Peyer's patch (tissue), 4 donors: ENCODE measurements at regions not wholly inside any gene's neighbourhood (a gene's known extent, or its start where the extent isn't known, plus 50 kb on each side); places are given as distances from the start of the nearest gene placed in this dataset.

Experiments
- DNase-seq, 3 donors: peaks; one replicate each; pipeline ENCODE4 v3.0.0-alpha.2; 2017 to 2019
- H3K27ac ChIP-seq, 4 donors: fragments of 200-600 bp; sonication (generic); one replicate each; pipeline ENCODE4 v1.5.1; 2016 to 2019
- H3K27me3 ChIP-seq, 2 donors: fragments of 200-600 bp; sonication (generic); one replicate each; pipeline ENCODE4 v1.5.1; 2019
- H3K36me3 ChIP-seq, 3 donors: fragments of 200-600 bp; sonication (generic); one replicate each; pipeline ENCODE4 v1.5.1; 2016 to 2019
- H3K4me1 ChIP-seq, 4 donors: fragments of 200-600 bp; sonication (generic); one replicate each; pipeline ENCODE4 v1.5.1; 2016 to 2019
- H3K4me3 ChIP-seq, 4 donors: fragments of 200-600 bp; sonication (generic); 1 replicate in 3 of 4; 2 replicates in 1 of 4; pipeline ENCODE4 v1.5.1; 2016 to 2019; ENCODE audit warnings: mild to moderate bottlenecking in 1 of 4
- H3K9me3 ChIP-seq, 4 donors: fragments of 200-600 bp; sonication (generic); one replicate each; pipeline ENCODE4 v1.5.1; 2016 to 2019; ENCODE audit warnings: mild to moderate bottlenecking in 1 of 4
- CTCF ChIP-seq, 6 experiments: fragments of 450-650 bp in 4 of 6; fragments of 200-600 bp in 2 of 6; sonication (generic) in 1 of 6; IDR thresholded peaks; one replicate each; pipeline ENCODE4 v1.5.1; 2017 to 2019; ENCODE audit warnings: antibody characterized with exemption in 6 of 6, mild to moderate bottlenecking in 3 of 6, moderate library complexity in 1 of 6
- POLR2A ChIP-seq, 2 donors: fragments of 450-650 bp; IDR thresholded peaks; one replicate each; pipeline ENCODE4 v1.5.1; 2017; ENCODE audit warnings: antibody characterized with exemption in 2 of 2, mild to moderate bottlenecking in 2 of 2, moderate library complexity in 2 of 2

DNA sequence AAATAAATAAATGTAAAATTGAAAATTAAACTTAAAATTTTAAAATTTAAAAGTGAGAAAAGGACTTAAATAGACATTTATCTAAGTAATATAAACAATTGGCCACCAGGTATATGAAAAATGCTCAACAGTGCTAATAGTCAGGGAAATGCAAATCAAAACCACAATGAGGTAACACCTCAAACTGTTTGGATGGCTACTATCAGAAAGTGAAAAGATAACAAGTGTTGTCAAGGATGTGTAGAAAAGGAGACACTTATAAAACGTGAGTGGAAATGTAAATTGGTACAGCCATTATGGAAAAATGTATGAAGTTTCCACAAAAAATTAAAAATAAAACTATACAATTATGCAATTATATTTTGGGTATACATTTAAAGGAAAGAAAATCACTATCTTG is 752.2 kb downstream of the EFNB2 start:
- no peak for DNase-seq
- no peaks in the 10 kb centered on the region for H3K27me3 ChIP-seq
- no peak overlapping the region for H3K27ac ChIP-seq
- H3K4me3 ChIP-seq = no peak overlapping the region
- H3K4me1 ChIP-seq = no peaks in the 10 kb centered on the region
- TF ChIP-seq CTCF (IDR thresholded peaks at IDR 0.05) (no peak), POLR2A (IDR thresholded peaks at IDR 0.05) (no peak)
- no peaks in the 10 kb centered on the region for H3K9me3 ChIP-seq
- no peaks in the 10 kb centered on the region for H3K36me3 ChIP-seq

DNA sequence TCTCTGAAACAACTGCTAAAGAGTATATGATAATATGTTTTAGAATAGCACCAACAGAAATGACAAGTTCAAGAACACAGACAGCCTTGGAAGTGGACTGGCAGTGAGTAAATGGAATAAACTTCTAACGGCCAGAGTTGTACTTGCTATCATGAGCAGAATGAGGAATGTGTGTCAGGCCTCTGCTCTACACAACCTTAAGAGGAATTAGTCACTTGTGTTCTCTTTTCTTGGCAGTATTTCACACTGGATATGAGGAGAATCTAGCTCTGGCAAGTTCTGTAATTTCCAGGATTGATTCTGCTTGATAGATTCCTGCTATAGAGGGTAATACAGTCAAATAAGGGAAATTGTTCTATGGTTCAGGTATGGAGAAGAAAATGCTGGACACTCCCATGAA is 757.3 kb downstream of the EFNB2 start:
- no peak overlapping the region for H3K27ac ChIP-seq
- no peaks in the 10 kb centered on the region for H3K27me3 ChIP-seq
- TF ChIP-seq POLR2A (IDR thresholded peaks at IDR 0.05) = no peak
- TF ChIP-seq CTCF (IDR thresholded peaks at IDR 0.05) = no peak
- DNase-seq = no peak
- no peaks in the 10 kb centered on the region for H3K4me1 ChIP-seq
- no peaks in the 10 kb centered on the region for H3K9me3 ChIP-seq
- H3K4me3 ChIP-seq = no peak overlapping the region
- no peaks in the 10 kb centered on the region for H3K36me3 ChIP-seq

GRCh38 chr13:105774739-105775460 is 760.6 kb downstream of the EFNB2 start:
- no peaks in the 10 kb centered on the region for H3K9me3 ChIP-seq
- DNase-seq = no peak
- H3K36me3 ChIP-seq = no peaks in the 10 kb centered on the region
- TF ChIP-seq POLR2A (IDR thresholded peaks at IDR 0.05) (no peak), CTCF (IDR thresholded peaks at IDR 0.05) (no peak)
- H3K4me1 ChIP-seq = no peaks in the 10 kb centered on the region
- H3K27ac ChIP-seq = no peak overlapping the region
- H3K27me3 ChIP-seq = no peaks in the 10 kb centered on the region
- H3K4me3 ChIP-seq = no peak overlapping the region

DNA sequence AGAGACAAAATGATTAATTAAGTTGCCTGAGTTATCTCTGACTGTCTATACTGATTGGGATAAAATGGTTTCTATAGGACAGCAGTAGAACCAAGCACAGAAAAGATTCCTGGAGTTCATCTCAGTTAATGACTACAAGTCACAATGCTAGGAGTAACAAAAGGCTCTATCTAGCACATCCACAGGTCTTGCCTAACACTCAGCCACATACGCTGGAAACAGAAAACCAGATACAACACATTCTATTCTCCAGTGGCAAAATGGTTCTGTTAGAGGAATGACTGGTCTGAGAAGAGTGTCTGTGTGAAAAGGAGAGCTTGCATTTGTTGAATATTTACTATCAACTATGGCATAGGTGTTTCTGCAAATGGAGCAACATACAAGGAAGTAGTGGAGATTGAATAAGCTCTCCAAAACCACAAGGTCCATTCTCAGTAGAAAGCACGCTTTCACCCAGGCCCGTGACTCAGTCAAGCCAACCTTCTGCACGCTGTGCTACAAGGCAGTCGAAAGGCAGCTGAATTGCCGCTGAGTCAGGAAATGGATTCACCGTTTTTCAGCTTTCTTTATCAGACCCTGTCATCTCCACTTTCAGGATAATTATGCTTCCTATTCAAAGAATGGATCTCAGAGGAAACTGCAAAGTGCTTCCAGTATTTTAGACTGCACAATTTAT is 761.5 kb downstream of the EFNB2 start:
- H3K4me3 ChIP-seq = no peak overlapping the region
- TF ChIP-seq POLR2A (IDR thresholded peaks at IDR 0.05) = no peak
- TF ChIP-seq CTCF (IDR thresholded peaks at IDR 0.05) = no peak
- no peaks in the 10 kb centered on the region for H3K4me1 ChIP-seq
- H3K9me3 ChIP-seq = no peaks in the 10 kb centered on the region
- no peaks in the 10 kb centered on the region for H3K27me3 ChIP-seq
- no peaks in the 10 kb centered on the region for H3K36me3 ChIP-seq
- H3K27ac ChIP-seq = no peak overlapping the region
- DNase-seq = no peak

DNA sequence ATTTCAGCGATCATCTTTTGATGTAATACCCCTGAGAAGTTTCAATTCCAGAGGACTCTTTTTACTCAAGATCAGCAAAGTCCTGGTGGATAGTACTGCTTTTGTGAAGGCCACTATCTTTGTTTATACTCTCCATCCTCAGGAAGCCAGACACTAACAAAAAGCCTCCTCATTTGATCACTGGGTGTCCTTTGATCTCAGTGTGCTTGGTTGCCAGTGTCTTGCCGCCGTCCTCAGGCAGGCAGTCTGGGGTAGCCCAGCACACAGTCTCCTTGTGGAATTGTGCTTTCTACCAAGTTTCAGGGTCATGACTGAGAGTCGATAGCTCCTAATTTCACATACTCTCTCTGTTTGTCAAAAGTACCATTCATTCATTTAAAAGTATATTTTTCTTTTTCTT is 762.2 kb downstream of the EFNB2 start:
- Histone ChIP-seq H3K27me3 (no peaks in the 10 kb centered on the region), H3K36me3 (no peaks in the 10 kb centered on the region), H3K27ac (no peak overlapping the region), H3K9me3 (no peaks in the 10 kb centered on the region), H3K4me3 (no peak overlapping the region), H3K4me1 (no peaks in the 10 kb centered on the region)
- TF ChIP-seq CTCF (IDR thresholded peaks at IDR 0.05) (no peak), POLR2A (IDR thresholded peaks at IDR 0.05) (no peak)
- no peak for DNase-seq
